CD4-positive, CD25-positive, alpha-beta regulatory T cell (primary cell): ENCODE measurements at regions not wholly inside any gene's neighbourhood (a gene's known extent, or its start where the extent isn't known, plus 50 kb on each side); places are given as distances from the start of the nearest gene placed in this dataset.

Experiments
- ATAC-seq, 2 donors: fragments of 150-1000 bp; cut with Tn5 transposase; one replicate each; pipeline ENCODE4 v1.10.0; 2021; ENCODE audit warnings: low read depth in 2 of 2, moderate number of reproducible peaks in 2 of 2, moderate library complexity in 1 of 2
- DNase-seq, 3 donors: peaks; one replicate each; pipeline versions ENCODE4 v3.0.0 to v3.0.0-alpha.2; 2012 to 2022; ENCODE audit warnings: mixed read lengths in 1 of 3
- H3K27ac ChIP-seq: one replicate; pipeline ENCODE4 v1.7.0; 2013; ENCODE audit warnings: mild to moderate bottlenecking, low read length; ENCODE audit not compliant: insufficient read depth, poor library complexity, severe bottlenecking
- H3K27me3 ChIP-seq: one replicate; pipeline ENCODE4 v1.7.0; 2013; ENCODE audit warnings: low read length; ENCODE audit not compliant: control insufficient read depth, insufficient read depth
- H3K36me3 ChIP-seq: one replicate; pipeline ENCODE4 v1.7.0; 2013; ENCODE audit warnings: mild to moderate bottlenecking, low read length, moderate library complexity; ENCODE audit not compliant: control insufficient read depth, insufficient read depth
- H3K4me1 ChIP-seq: 2 replicates; pipeline ENCODE4 v1.7.0; 2013; ENCODE audit warnings: mild to moderate bottlenecking, low read length; ENCODE audit not compliant: insufficient read depth, control insufficient read depth, poor library complexity, severe bottlenecking
- H3K4me3 ChIP-seq: one replicate; pipeline ENCODE4 v1.7.0; 2013; ENCODE audit warnings: low read depth, mild to moderate bottlenecking, low read length, moderate library complexity
- H3K9me3 ChIP-seq, 2 experiments: 1 replicate in 1 of 2; 2 replicates in 1 of 2; pipeline ENCODE4 v1.7.0; 2013; ENCODE audit warnings: low read length in 2 of 2, mild to moderate bottlenecking in 1 of 2, moderate library complexity in 1 of 2; ENCODE audit not compliant: control insufficient read depth in 2 of 2
- H3K27ac Mint-ChIP-seq, 3 donors: one replicate each; pipeline ENCODE4 v1.8.0; 2020 to 2022; ENCODE audit warnings: mild to moderate bottlenecking in 3 of 3, mixed read lengths in 3 of 3, moderate library complexity in 2 of 3
- H3K27me3 Mint-ChIP-seq: one replicate; pipeline ENCODE4 v1.8.0; 2022; ENCODE audit warnings: mild to moderate bottlenecking, mixed read lengths
- H3K36me3 Mint-ChIP-seq: one replicate; pipeline ENCODE4 v1.8.0; 2020; ENCODE audit warnings: mixed read lengths
- H3K4me1 Mint-ChIP-seq, 4 donors: one replicate each; pipeline ENCODE4 v1.8.0; 2020 to 2022; ENCODE audit warnings: mixed read lengths in 4 of 4, mild to moderate bottlenecking in 1 of 4
- H3K4me3 Mint-ChIP-seq, 4 donors: one replicate each; pipeline ENCODE4 v1.8.0; 2020 to 2022; ENCODE audit warnings: mild to moderate bottlenecking in 4 of 4, mixed read lengths in 4 of 4, moderate library complexity in 3 of 4
- H3K9me3 Mint-ChIP-seq, 7 donors: one replicate each; pipeline ENCODE4 v1.8.0; 2020 to 2022; ENCODE audit warnings: mixed read lengths in 7 of 7, mild to moderate bottlenecking in 3 of 7, moderate library complexity in 2 of 7

DNA sequence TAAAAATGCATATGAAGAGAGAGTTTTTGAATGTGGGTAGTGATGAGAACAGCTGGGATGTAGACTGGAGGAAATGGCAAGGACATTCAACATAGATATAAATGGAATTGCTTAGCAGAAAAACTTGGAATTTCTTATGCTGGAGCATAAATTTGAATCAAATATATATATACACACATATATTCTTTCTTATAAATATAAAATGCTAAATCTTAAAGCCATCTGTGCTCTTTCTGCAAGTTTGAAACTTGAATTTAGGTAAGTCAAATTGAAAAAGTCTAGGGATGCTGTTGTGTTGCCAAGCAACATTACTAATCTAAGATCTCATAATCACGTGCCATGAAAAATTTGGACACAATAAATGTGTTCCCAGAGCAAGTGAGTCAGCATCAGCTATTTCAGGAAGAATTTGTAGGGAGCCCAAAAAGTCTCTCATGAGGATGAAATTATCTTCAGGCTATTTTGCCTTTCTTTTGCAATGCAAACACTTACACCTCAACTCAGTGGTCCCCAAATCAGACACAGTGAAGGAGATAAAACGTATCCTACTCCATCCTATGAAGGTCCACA, 58.4 kb upstream of the ALDH1A1 start:
- H3K27me3 Mint-ChIP-seq, result peaks cover 11% of the 10 kb centered on the region

DNA sequence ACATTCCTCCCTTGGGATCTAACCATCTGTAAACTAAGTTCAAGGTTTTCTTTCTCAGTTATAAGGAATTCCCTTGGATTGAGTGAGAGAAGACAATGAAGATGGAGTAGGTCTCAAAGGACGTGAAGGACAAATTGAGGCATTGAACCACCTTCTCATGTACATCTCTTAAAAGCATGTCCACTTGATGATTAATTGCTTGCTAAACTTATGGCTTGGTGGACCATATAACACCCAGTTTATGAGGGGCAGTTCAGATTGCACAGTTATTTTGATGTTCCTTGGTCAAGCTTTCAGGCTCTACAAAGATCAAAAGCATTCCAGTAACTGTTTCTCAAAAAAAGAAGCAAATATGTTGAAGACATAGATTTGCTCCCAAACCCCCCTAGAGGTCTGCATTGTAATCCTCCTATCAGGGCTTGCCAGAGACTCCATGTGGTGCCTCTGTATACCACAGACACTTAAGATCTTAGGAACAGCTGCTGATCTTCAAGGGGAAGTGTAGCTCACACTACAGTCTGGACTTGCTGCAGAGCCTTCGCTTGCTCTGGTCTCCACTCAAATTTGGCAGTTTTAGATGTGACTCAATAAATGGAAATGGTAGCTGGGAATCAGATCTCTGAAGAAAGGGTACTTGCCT, 56.9 kb upstream of the ALDH1A1 start:
- H3K4me3 Mint-ChIP-seq, result no peak overlapping the region
- no peaks in the 10 kb centered on the region for H3K36me3 Mint-ChIP-seq
- no peak for ATAC-seq
- H3K9me3 Mint-ChIP-seq, result peaks cover 0 to under 1% (median 0%) of the 10 kb centered on the region in 7 donors
- peaks cover 18% of the 10 kb centered on the region for H3K27me3 Mint-ChIP-seq
- Histone ChIP-seq H3K4me1 (no peaks in the 10 kb centered on the region), H3K27me3 (peaks cover 4% of the 10 kb centered on the region), H3K4me3 (no peak overlapping the region), H3K36me3 (no peaks in the 10 kb centered on the region), H3K27ac (no peak overlapping the region), H3K9me3 (no peaks in the 10 kb centered on the region)
- no peak overlapping the region for H3K27ac Mint-ChIP-seq
- no peaks in the 10 kb centered on the region for H3K4me1 Mint-ChIP-seq
- DNase-seq, result no peak

More for the DNA sequence above, 58.4 kb upstream of the ALDH1A1 start:
- H3K27ac Mint-ChIP-seq, result no peak overlapping the region
- ATAC-seq (no peak), DNase-seq (no peak)
- H3K4me3 Mint-ChIP-seq, result no peak overlapping the region
- H3K27me3 ChIP-seq, result peaks cover 4% of the 10 kb centered on the region
- no peaks in the 10 kb centered on the region for H3K4me1 ChIP-seq
- no peak overlapping the region for H3K27ac ChIP-seq
- no peaks in the 10 kb centered on the region for H3K4me1 Mint-ChIP-seq
- H3K9me3 Mint-ChIP-seq, result peaks cover 0 to 1% (median 0%) of the 10 kb centered on the region in 7 donors
- no peaks in the 10 kb centered on the region for H3K36me3 Mint-ChIP-seq
- no peaks in the 10 kb centered on the region for H3K36me3 ChIP-seq
- H3K9me3 ChIP-seq, result no peaks in the 10 kb centered on the region
- no peak overlapping the region for H3K4me3 ChIP-seq

DNA sequence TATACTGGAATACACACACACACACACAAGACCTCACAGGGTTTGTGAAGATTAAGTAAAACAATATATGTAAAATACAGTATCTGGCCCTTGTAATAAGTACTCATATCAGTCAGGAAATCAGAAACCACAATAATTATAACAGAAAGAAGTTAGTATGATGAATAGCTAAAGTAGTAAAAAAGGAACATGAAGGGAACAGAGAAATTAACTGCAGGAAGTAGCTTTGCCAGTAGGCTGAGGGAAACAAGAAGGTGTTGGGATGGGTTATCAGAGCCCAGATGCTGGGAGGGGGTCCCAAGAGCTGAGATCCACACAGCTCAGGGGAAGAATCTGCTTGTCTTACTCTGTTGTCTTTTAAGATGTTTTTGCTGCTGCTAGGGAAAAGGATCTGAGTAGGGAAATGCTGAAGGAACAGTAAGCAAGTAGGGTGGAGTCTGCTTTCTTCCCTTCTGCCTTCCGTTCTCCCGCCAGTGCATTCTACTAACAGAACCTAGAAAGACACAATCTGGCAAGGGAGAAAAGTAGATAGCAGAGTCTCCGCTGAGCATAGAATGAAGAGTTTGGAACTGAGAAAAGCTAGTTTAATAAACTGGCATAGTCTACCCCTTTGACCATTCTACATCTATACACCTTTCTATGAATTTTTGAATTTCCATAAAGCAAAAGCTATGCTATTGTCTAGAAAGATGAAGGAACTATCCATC, 55.3 kb upstream of the ALDH1A1 start:
- Histone ChIP-seq H3K4me3 (no peak overlapping the region), H3K9me3 (no peaks in the 10 kb centered on the region), H3K27ac (no peak overlapping the region), H3K27me3 (peaks cover 2% of the 10 kb centered on the region), H3K36me3 (no peaks in the 10 kb centered on the region), H3K4me1 (no peaks in the 10 kb centered on the region)
- Mint-ChIP-seq H3K36me3 (no peaks in the 10 kb centered on the region), H3K27me3 (peaks cover 18% of the 10 kb centered on the region), H3K4me1 (no peaks in the 10 kb centered on the region), H3K27ac (no peak overlapping the region), H3K9me3 (no peaks in the 10 kb centered on the region), H3K4me3 (no peak overlapping the region)
- ATAC-seq (no peak), DNase-seq (no peak)

DNA sequence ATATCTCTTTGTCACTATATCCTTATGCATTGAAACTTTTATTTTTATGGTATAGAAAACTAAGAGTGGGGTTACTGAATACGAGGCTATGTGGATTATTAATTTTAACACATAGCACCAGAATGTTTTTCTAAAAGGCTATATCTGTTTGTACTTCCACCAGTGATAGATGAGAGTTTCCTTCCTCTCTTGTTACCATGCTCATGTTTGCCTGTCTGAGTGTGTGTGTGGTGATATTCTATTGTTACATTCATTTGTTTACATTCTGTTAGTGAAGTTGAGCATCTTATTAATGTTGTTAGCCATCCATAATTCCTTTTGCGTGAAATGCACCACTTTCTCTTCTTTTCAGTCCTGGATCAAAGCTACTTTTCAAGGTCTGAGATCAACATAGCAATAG, 54.1 kb upstream of the ALDH1A1 start:
- Mint-ChIP-seq H3K4me1 (no peaks in the 10 kb centered on the region), H3K9me3 (no peaks in the 10 kb centered on the region), H3K27ac (no peak overlapping the region), H3K36me3 (no peaks in the 10 kb centered on the region), H3K4me3 (no peak overlapping the region), H3K27me3 (peaks cover 18% of the 10 kb centered on the region)
- H3K27me3 ChIP-seq, result peaks cover 2% of the 10 kb centered on the region
- no peak for ATAC-seq
- no peaks in the 10 kb centered on the region for H3K9me3 ChIP-seq
- DNase-seq, result no peak
- H3K4me1 ChIP-seq, result no peaks in the 10 kb centered on the region
- no peak overlapping the region for H3K27ac ChIP-seq
- no peak overlapping the region for H3K4me3 ChIP-seq
- H3K36me3 ChIP-seq, result no peaks in the 10 kb centered on the region
